ENCODE measurements at regions not wholly inside any gene's neighbourhood (a gene's known extent, or its start where the extent isn't known, plus 50 kb on each side); places are given as distances from the start of the nearest gene placed in this dataset.
"Not testable (repeated sequence)": the region's sequence is repeated elsewhere in the genome, so short reads cannot be mapped to it uniquely, and the experiment has no call there.

GRCh38 chr14:71388862-71389261 is 481.6 kb downstream of the PCNX1 start:
- FAIRE-seq (no peak), DNase-seq (ENCODE audit: low spot score) (no peak)

GRCh38 chr14:71394386-71394785 is 487.1 kb downstream of the PCNX1 start:
- DNase-seq (ENCODE audit: low spot score) (no peak), FAIRE-seq (no peak)

DNA sequence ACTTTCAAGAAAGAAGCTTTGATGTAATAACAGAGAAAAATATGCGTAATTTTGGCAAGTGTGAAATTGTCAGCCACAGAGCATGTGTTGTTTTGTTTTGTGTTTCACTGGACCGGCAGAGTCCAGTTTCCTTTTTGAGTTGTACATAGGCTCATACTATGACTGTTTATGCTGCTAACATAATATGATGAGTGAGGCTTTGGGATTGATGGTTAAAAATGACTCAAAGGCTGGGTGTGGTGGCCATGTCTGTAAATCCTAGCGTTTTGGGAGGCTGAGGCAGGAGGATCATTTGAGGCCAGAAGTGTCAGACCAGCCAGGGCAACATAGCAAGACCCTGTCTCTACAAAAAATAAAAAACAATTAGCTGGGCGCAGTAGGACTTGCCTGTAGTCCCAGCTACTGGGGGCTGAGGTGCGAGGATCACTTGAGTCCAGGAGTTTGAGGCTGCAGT is 487.9 kb downstream of the PCNX1 start:
- FAIRE-seq (no peak), DNase-seq (ENCODE audit: low spot score) (no peak)

GRCh38 chr14:71395636-71396035 is 488.4 kb downstream of the PCNX1 start:
- no peak for FAIRE-seq
- no peak for DNase-seq (ENCODE audit: low spot score)

DNA sequence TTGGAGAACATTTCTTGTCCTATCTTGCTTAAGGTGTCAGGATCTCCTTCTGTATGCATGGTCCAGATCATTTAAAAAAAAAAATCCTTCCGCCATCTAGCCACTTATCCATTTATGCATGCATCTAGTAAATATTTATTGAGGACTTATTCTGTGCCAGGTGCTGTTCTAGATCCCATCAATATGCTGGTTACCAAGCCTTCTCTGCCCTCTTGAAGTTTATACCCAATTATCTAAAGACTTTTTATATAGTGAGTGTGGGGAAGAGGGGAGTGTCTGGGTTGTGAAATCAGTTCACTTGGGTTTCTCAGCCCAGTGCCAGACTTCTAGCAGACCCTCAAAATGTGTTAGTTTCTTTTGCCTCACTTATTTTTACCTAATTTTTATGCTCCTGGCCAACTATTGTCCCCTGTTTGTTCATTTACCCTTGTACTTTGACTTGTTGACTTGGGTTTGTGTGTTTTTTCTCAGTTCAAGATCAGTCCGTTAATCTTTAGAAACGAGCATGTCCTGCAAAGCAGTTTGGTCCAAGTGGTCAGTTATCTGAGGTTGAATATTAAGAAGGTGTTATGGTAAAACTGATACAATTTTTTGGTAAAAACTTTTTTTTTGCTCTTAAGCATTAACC is 488.9 kb downstream of the PCNX1 start:
- FAIRE-seq: no peak

GRCh38 chr14:71397371-71397770 is 490.1 kb downstream of the PCNX1 start:
- DNase-seq (ENCODE audit: low spot score) (no peak), FAIRE-seq (no peak)

More for the DNA sequence above, 488.9 kb downstream of the PCNX1 start:
- DNase-seq (ENCODE audit: low spot score): no peak

- FAIRE-seq (no peak), DNase-seq (ENCODE audit: low spot score) (no peak)
These were observed 491.2 kb downstream of the PCNX1 start for GRCh38 chr14:71398450-71398849.

- DNase-seq (ENCODE audit: low spot score) (no peak), FAIRE-seq (no peak)
These were observed 491.8 kb downstream of the PCNX1 start for GRCh38 chr14:71399057-71399487.

DNA sequence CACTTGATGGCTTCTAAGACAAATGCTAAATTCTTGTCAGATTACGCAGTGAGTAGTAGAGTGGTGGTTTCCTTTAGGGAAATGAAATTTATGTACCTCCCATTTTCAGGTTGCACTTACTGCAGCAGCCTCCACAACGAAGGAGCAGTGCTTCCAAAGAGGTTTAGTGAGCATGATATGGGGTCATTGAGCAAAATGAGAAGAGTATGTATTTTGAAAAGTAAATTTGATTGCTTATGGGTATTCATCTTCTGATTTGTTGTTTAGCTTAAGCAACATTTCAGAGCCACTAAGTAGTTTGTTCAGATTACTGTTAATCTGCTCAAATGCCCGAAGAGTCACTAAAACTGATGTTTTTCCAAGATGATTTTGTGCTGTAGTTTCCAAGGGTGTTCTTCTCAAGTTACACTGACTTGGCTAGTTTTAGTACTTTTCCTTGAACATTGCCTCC is 493.6 kb downstream of the PCNX1 start:
- FAIRE-seq: no peak
- DNase-seq (ENCODE audit: low spot score): no peak

DNA sequence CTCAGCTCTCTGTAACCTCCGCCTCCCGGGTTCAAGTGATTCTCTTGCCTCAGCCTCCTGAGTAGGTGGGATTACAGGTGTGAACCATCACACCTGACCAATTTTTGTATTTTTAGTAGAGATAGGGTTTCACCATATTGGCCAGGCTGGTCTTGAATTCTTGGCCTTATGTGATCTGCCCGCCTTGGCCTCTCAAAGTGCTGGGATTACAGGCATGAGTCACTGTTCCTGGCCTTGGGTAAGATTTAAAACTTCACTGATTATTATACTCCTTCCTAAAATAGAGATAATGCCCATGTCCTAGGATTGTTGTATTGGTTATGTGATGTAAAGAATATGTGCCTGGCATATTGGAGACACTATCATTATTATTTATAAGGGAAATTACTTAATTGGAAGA is 495.2 kb downstream of the PCNX1 start:
- FAIRE-seq; DNase-seq (ENCODE audit: low spot score): not testable (repeated sequence)

- FAIRE-seq (no peak), DNase-seq (ENCODE audit: low spot score) (no peak)
These were observed 496.4 kb downstream of the PCNX1 start for GRCh38 chr14:71403656-71404055.

- DNase-seq (ENCODE audit: low spot score) (no peak), FAIRE-seq (no peak)
These were observed 498.4 kb downstream of the PCNX1 start for GRCh38 chr14:71405676-71406075.

- DNase-seq (ENCODE audit: low spot score): no peak
- FAIRE-seq: no peak
These were observed 501.2 kb downstream of the PCNX1 start for GRCh38 chr14:71408362-71409030.

- DNase-seq (ENCODE audit: low spot score) (no peak), FAIRE-seq (no peak)
These were observed 503.5 kb downstream of the PCNX1 start for GRCh38 chr14:71410578-71411284.

- FAIRE-seq: no peak
- DNase-seq (ENCODE audit: low spot score): no peak
These were observed 504.0 kb downstream of the PCNX1 start for GRCh38 chr14:71411285-71411595.

- FAIRE-seq: no peak
- DNase-seq (ENCODE audit: low spot score): no peak
These were observed 504.5 kb downstream of the PCNX1 start for GRCh38 chr14:71411738-71412137.

DNA sequence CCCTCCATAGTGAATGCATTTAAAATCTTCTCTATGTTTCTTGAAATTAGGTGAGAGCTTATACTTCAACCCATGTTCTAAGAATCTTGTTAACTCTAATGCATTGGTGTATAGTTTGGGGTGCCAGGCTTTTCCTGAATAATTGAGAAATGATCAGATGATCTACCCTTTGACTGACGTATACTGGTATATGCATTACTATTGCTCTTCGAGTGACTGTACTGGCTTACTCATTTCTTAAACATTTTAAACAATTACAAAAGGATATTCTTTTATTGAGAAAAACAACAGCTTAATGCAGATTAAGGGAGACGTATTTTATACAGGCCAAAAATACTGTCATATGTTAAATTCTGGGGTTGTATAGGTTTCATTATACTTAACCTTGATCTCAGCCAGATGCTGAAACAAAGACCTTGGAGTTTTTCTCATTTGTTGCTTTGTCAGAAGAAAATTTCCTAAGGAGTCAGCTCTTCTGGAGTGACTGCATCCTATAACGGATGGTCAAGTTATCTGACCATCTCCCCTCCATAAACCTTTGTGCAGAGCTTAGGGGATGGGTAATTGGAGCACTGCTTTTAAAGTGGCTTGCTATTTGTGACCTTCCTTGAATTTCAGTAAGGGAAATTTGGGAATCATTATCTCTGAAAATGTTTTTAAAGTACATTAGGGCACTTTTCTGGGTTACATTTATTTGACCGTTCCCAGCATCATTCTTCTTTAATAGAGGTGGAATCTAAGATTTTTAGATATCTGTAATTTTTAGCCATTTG is 507.6 kb downstream of the PCNX1 start:
- DNase-seq (ENCODE audit: low spot score) (no peak), FAIRE-seq (no peak)

- no peak for FAIRE-seq
- DNase-seq (ENCODE audit: low spot score): no peak
These were observed 508.1 kb downstream of the PCNX1 start for GRCh38 chr14:71415404-71415690.

DNA sequence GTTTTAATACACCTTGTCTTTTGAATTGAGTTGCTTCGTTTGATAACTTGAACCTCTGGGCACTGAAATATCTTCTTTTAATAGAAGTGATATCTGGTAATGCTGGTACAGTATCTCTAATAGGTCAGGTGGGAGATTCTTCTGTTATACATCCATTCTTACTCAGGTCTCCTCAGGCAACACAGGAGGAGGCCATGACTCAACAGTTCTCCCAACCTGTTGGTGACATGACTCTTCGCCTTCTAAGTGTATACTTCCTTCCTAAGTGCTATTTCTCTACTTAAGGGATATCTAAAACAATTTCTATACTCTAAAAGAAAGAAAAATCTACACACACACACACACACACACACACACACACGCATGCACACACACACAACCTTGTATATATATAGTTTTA is 509.1 kb downstream of the PCNX1 start:
- DNase-seq (ENCODE audit: low spot score): no peak
- FAIRE-seq: no peak

GRCh38 chr14:71418532-71419245 is 511.4 kb downstream of the PCNX1 start:
- no peak for DNase-seq (ENCODE audit: low spot score)

DNA sequence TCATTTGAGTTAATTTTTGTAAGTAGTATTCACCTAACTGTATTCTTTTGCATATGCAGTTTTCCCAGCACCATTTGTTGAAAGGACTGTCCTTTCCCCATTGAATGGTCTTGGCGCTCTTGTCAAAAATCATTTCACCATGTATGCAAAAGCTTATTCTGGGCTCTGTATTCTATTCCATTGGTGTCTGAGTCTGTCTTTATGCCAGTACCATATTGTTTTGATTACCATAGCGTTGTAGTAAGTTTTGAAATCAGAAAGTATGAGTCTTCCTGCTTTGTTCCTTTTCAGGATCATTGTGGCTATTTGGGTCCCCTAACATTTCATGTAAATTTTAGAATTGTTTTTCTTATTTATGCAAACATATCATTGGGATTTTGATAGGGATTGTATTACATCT is 508.7 kb upstream of the RGS6 start:
- DNase-seq (ENCODE audit: low spot score) (no peak), FAIRE-seq (no peak)

More at GRCh38 chr14:71418532-71419245, 511.4 kb downstream of the PCNX1 start:
- FAIRE-seq: no peak
